Tibial nerve (tissue), 4 donors: ENCODE measurements at regions not wholly inside any gene's neighbourhood (a gene's known extent, or its start where the extent isn't known, plus 50 kb on each side); places are given as distances from the start of the nearest gene placed in this dataset.

Experiments used
- DNase-seq, 2 donors: peaks; one replicate each; pipeline ENCODE4 v3.0.0-alpha.2; 2019; ENCODE audit warnings: low spot score in 2 of 2
- H3K27ac ChIP-seq, 4 donors: fragments of 200-600 bp; sonication (generic) in 3 of 4; one replicate each; pipeline ENCODE4 v1.5.1; 2017 to 2019; ENCODE audit warnings: mild to moderate bottlenecking in 1 of 4
- H3K27me3 ChIP-seq, 2 donors: fragments of 200-600 bp; sonication (generic) in 1 of 2; one replicate each; pipeline versions ENCODE4 v1.5.1 to v1.6.0; 2017 to 2019
- H3K36me3 ChIP-seq, 3 donors: fragments of 200-600 bp; sonication (generic); one replicate each; pipeline ENCODE4 v1.5.1; 2018 to 2019
- H3K4me1 ChIP-seq, 4 donors: fragments of 200-600 bp; sonication (generic) in 3 of 4; one replicate each; pipeline ENCODE4 v1.5.1; 2017 to 2019
- H3K4me3 ChIP-seq, 4 donors: fragments of 200-600 bp; sonication (generic) in 3 of 4; one replicate each; pipeline ENCODE4 v1.5.1; 2017 to 2019; ENCODE audit warnings: mild to moderate bottlenecking in 1 of 4, moderate library complexity in 1 of 4
- H3K9me3 ChIP-seq, 4 donors: fragments of 200-600 bp; sonication (generic) in 3 of 4; one replicate each; pipeline ENCODE4 v1.5.1; 2017 to 2019
- CTCF ChIP-seq, 5 experiments: fragments of 200-600 bp in 3 of 5; fragments of 450-650 bp in 2 of 5; sonication (generic) in 3 of 5; IDR thresholded peaks; one replicate each; pipeline ENCODE4 v1.5.1; 2016 to 2019; ENCODE audit warnings: antibody characterized with exemption in 5 of 5, mild to moderate bottlenecking in 3 of 5, moderate library complexity in 2 of 5
- EP300 ChIP-seq, 2 donors: sonication (generic); formaldehyde crosslinking; IDR thresholded peaks; one replicate each; pipeline ENCODE4 v1.6.1; 2017; ENCODE audit warnings: antibody characterized with exemption in 2 of 2, mild to moderate bottlenecking in 1 of 2
- POLR2A ChIP-seq, 2 donors: fragments of 450-650 bp; IDR thresholded peaks; one replicate each; pipeline ENCODE4 v1.6.1; 2017; ENCODE audit warnings: antibody characterized with exemption in 2 of 2, mild to moderate bottlenecking in 2 of 2, moderate library complexity in 2 of 2
- WGBS, 2 donors: methylation state at CpG; one replicate each; pipeline ENCODE4 v1.1.5; 2018; 5-methylcytosine and 5-hydroxymethylcytosine counted together

- Histone ChIP-seq H3K36me3 (no peaks in the 10 kb centered on the region), H3K27me3 (no peaks in the 10 kb centered on the region), H3K27ac (no peak overlapping the region), H3K9me3 (peaks cover 0 to 71% (median 0%) of the 10 kb centered on the region in 4 donors), H3K4me3 (no peak overlapping the region), H3K4me1 (no peaks in the 10 kb centered on the region)
- DNase-seq: no peak
- 76 to 77% methylated on average over 18 of the region's 18 CpGs for WGBS, 2 donors
- TF ChIP-seq POLR2A (IDR thresholded peaks at IDR 0.05) (no peak), EP300 (IDR thresholded peaks at IDR 0.05) (no peak), CTCF (IDR thresholded peaks at IDR 0.05) (no peak)
These were observed 2274.7 kb downstream of the TP53TG3F start for GRCh38 chr16:35733971-35734702.

DNA sequence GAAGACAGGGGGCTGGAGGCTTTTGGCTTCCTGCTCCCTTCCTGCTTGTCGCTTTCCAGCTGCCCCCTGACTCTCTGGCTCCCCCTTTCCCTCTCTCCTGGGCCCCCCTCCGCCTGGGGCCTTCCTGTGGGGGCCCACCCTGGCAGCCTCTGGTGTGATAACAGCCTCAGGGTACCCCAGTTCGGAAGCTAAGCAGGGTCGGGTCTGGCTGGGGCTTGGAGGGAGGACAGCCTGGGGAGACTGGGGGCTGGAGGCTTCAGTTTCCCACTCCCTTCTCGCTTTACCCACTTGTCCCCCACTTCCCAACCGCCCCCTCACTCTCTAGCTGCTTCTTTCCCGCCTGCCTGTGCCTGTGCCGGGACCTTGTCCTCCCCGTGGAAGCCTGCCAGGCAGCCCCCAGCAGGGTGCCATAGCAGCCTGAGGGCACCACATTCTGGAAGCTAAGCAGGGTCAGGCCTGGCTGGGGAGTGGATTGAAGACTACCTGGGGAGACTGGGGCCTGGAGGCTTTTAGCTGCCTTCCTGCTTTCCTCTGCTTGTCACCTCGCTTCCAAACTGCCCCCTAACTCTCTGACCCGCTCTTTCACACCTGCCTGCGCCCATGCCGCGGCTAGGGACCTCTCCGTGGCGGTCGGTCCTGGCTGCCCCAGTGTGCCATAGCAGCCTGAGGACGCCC lies 2275.5 kb downstream of the TP53TG3F start:
- no peaks in the 10 kb centered on the region for H3K27me3 ChIP-seq
- 64 to 68% methylated on average over 18 of the region's 18 CpGs for WGBS, 2 donors
- no peaks in the 10 kb centered on the region for H3K36me3 ChIP-seq
- H3K4me3 ChIP-seq: no peak overlapping the region
- no peaks in the 10 kb centered on the region for H3K4me1 ChIP-seq
- no peak for DNase-seq
- H3K9me3 ChIP-seq: peaks cover 0 to 64% (median 0%) of the 10 kb centered on the region in 4 donors
- no peak for TF ChIP-seq CTCF (IDR thresholded peaks at IDR 0.05)
- TF ChIP-seq POLR2A (IDR thresholded peaks at IDR 0.05): no peak
- no peak for TF ChIP-seq EP300 (IDR thresholded peaks at IDR 0.05)
- no peak overlapping the region for H3K27ac ChIP-seq

- H3K4me1 ChIP-seq: no peaks in the 10 kb centered on the region
- peaks cover 0 to 57% (median 0%) of the 10 kb centered on the region in 4 donors for H3K9me3 ChIP-seq
- no peaks in the 10 kb centered on the region for H3K27me3 ChIP-seq
- no peak for TF ChIP-seq EP300 (IDR thresholded peaks at IDR 0.05)
- TF ChIP-seq CTCF (IDR thresholded peaks at IDR 0.05): no peak
- TF ChIP-seq POLR2A (IDR thresholded peaks at IDR 0.05): no peak
- no peaks in the 10 kb centered on the region for H3K36me3 ChIP-seq
- 81 to 84% methylated on average over 25 to 27 of the region's 27 CpGs for WGBS, 2 donors
- H3K4me3 ChIP-seq: no peak overlapping the region
- no peak for DNase-seq
- H3K27ac ChIP-seq: no peak overlapping the region
These were observed 2276.2 kb downstream of the TP53TG3F start for GRCh38 chr16:35735403-35736251.

- Histone ChIP-seq H3K27ac (no peak overlapping the region), H3K4me3 (no peak overlapping the region), H3K36me3 (no peaks in the 10 kb centered on the region), H3K4me1 (no peaks in the 10 kb centered on the region), H3K27me3 (no peaks in the 10 kb centered on the region), H3K9me3 (peaks cover 0 to 48% (median 0%) of the 10 kb centered on the region in 4 donors)
- DNase-seq: no peak
- TF ChIP-seq EP300 (IDR thresholded peaks at IDR 0.05) (no peak), CTCF (IDR thresholded peaks at IDR 0.05) (no peak)
- WGBS, 2 donors: 73% methylated on average over 2 of the region's 2 CpGs
These were observed 2277.1 kb downstream of the TP53TG3F start for GRCh38 chr16:35736546-35736945.
